ENCODE measurements at regions not wholly inside any gene's neighbourhood (a gene's known extent, or its start where the extent isn't known, plus 50 kb on each side); places are given as distances from the start of the nearest gene placed in this dataset.

GRCh38 chr6:106745824-106746582 lies 116.6 kb downstream of the QRSL1 start:
- TF ChIP-seq EZH2 (IDR thresholded peaks at IDR 0.05; ENCODE audit: borderline replicate concordance, insufficient read depth, low read depth, low read length, poor library complexity, severe bottlenecking) (no peak), CTCF (IDR thresholded peaks at IDR 0.05) (no peak)
